Inferior parietal cortex (tissue), 1 donor: ENCODE measurements at regions not wholly inside any gene's neighbourhood (a gene's known extent, or its start where the extent isn't known, plus 50 kb on each side); places are given as distances from the start of the nearest gene placed in this dataset.

ENCODE experiments used
- DNase-seq: peaks from one replicate; pipeline ENCODE4 v3.0.0-alpha.2; 2016; ENCODE audit errors: extremely low spot score

- DNase-seq = no peak
Measured at GRCh38 chr3:124535306-124535705, 194.9 kb upstream of the UMPS start.

- no peak for DNase-seq
Measured at GRCh38 chr3:124540550-124541211, 189.6 kb upstream of the UMPS start.

GRCh38 chr3:124542214-124542869 lies 187.9 kb upstream of the UMPS start:
- DNase-seq = no peak

GRCh38 chr3:124545891-124546290 lies 184.4 kb upstream of the UMPS start:
- DNase-seq = no peak

GRCh38 chr3:124552224-124552623 lies 178.0 kb upstream of the UMPS start:
- DNase-seq = no peak

- no peak for DNase-seq
Measured at GRCh38 chr3:124553178-124553577, 177.1 kb upstream of the UMPS start.

GRCh38 chr3:124556636-124557035 lies 173.6 kb upstream of the UMPS start:
- DNase-seq = no peak

GRCh38 chr3:124557433-124558232 lies 172.6 kb upstream of the UMPS start:
- no peak for DNase-seq

GRCh38 chr3:124558991-124559845 lies 171.0 kb upstream of the UMPS start:
- peak; percentile 75 for DNase-seq

GRCh38 chr3:124559846-124560574 lies 170.2 kb upstream of the UMPS start:
- peak; percentile 94 for DNase-seq

- no peak for DNase-seq
Measured at GRCh38 chr3:124560666-124561215, 169.5 kb upstream of the UMPS start.

GRCh38 chr3:124562769-124563168 lies 167.5 kb upstream of the UMPS start:
- DNase-seq = no peak

- DNase-seq = no peak
Measured at GRCh38 chr3:124563376-124563775, 166.9 kb upstream of the UMPS start.

GRCh38 chr3:124565013-124565412 lies 165.2 kb upstream of the UMPS start:
- peak; percentile 91 for DNase-seq

GRCh38 chr3:124565551-124565950 lies 164.7 kb upstream of the UMPS start:
- DNase-seq = no peak

GRCh38 chr3:124566701-124567100 lies 163.6 kb upstream of the UMPS start:
- DNase-seq = no peak

GRCh38 chr3:124567179-124567578 lies 163.1 kb upstream of the UMPS start:
- no peak for DNase-seq

- DNase-seq = no peak
Measured at GRCh38 chr3:124569761-124570160, 160.5 kb upstream of the UMPS start.

- no peak for DNase-seq
Measured at GRCh38 chr3:124570232-124570631, 160.0 kb upstream of the UMPS start.

GRCh38 chr3:124572851-124573405 lies 157.3 kb upstream of the UMPS start:
- no peak for DNase-seq

- no peak for DNase-seq
Measured at GRCh38 chr3:124574012-124574411, 156.2 kb upstream of the UMPS start.
